GM12864 (cell line): ENCODE measurements at regions not wholly inside any gene's neighbourhood (a gene's known extent, or its start where the extent isn't known, plus 50 kb on each side); places are given as distances from the start of the nearest gene placed in this dataset.
"Not testable (repeated sequence)": the region's sequence is repeated elsewhere in the genome, so short reads cannot be mapped to it uniquely, and the experiment has no call there.

Source experiments
- DNase-seq: peaks from one replicate; pipeline ENCODE4 v3.0.0-alpha.2; 2011; ENCODE audit warnings: low read depth
- H3K4me3 ChIP-seq: 2 replicates; pipeline ENCODE4 v1.5.1; 2011; ENCODE audit warnings: mild to moderate bottlenecking, low read depth, low read length, control low read depth
- CTCF ChIP-seq: IDR thresholded peaks from 2 replicates; pipeline ENCODE4 v1.5.1; 2011; ENCODE audit warnings: low read depth, mild to moderate bottlenecking, moderate library complexity, low read length, control low read depth, inconsistent platforms; ENCODE audit errors: missing control alignments

DNA sequence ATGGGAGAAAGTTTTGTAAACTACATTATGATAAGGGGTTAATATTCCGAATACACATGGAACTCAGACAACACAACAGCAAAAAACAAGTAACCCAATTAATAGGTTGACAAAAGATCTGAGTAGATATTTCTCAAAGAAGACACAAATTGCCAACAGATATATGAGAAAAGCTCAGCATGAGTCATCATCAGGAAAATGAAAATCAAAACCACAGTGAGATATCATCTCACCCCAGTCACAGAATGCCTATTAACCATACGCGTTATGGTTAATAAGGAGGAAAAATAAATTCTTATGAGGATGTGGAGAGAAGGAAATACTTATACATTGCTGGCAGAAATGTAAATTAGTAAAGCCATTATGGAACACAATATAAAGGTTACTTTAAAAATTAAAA is 695.0 kb downstream of the COL12A1 start:
- DNase-seq: no peak
- H3K4me3 ChIP-seq: no peak overlapping the region
- TF ChIP-seq CTCF: no peak

- TF ChIP-seq CTCF: no peak
- DNase-seq: no peak
- H3K4me3 ChIP-seq: no peak overlapping the region
Observed at GRCh38 chr6:74507649-74508048, 698.2 kb downstream of the COL12A1 start.

GRCh38 chr6:74505391-74505790 is 700.5 kb downstream of the COL12A1 start:
- no peak for TF ChIP-seq CTCF
- H3K4me3 ChIP-seq: no peak overlapping the region
- no peak for DNase-seq

DNA sequence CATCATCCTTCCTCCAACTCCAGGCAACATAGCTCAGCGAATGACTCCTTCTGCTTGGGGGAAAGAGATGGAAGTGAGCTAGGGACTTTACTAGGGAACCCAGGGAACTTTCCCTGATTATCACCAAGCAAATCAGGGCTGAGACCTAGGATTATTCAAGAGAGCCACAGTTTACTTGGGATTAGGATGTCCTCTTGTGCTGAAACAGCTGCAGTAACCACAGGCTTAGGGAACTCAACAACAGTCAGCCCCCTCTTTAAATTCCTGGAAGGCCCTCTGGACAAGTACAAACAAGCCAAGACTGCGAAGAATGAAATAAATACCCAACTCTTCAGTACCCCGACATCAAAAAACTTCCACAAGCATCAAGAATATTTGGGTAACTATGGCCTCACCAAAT is 700.9 kb downstream of the COL12A1 start:
- no peak for DNase-seq
- H3K4me3 ChIP-seq: no peak overlapping the region
- TF ChIP-seq CTCF: no peak

- no peak for DNase-seq
- no peak overlapping the region for H3K4me3 ChIP-seq
- no peak for TF ChIP-seq CTCF
Observed at GRCh38 chr6:74492587-74492986, 713.3 kb downstream of the COL12A1 start.

DNA sequence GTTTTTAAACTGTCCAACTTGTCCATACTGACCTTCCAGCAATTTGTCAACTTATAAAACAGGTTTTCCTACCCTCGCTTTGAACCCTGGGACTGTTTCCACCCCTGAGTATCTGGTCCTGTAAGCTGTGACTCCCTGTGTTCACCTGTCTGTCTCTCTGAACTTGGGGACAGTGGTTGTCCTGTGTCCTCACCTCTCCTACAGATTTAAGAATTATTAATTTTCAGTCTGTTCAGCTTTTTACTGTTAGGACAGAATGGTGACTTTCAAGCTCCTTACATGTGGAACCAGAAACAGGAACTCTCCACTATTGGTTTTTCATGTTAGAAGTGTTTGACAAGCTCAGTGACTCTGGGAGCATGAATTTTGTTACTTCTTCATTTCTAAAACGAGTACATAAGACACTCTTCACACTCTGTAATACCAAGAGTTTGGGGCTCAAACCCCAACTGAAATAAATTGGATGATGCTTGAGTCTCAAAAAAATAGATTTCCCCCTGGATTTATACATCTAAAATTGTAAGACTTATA is 713.9 kb downstream of the COL12A1 start:
- TF ChIP-seq CTCF: no peak
- DNase-seq: no peak
- H3K4me3 ChIP-seq: no peak overlapping the region

GRCh38 chr6:74488726-74489125 is 717.1 kb downstream of the COL12A1 start:
- DNase-seq, H3K4me3 ChIP-seq: not testable (repeated sequence)

DNA sequence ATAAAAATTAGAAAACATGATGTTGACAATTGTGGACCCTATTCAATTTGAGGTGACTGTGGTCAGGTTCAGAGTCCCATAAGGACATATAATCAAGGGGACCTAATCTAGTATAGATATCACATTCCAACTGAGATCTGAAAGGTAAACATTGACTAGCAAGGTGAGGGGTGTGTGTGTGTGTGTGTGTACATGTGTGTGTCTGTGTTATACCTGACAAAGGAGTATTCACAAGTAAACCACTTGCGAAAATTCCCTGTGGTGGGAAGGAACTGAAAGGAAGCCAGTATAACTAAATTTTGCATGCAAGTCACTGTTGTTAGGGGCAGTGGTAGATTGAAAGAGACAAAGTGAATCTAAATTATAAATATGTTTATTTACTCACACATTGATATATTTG is 723.7 kb downstream of the COL12A1 start:
- DNase-seq: no peak
- no peak overlapping the region for H3K4me3 ChIP-seq
- TF ChIP-seq CTCF: no peak
